AG09319 (cell line): ENCODE measurements at regions not wholly inside any gene's neighbourhood (a gene's known extent, or its start where the extent isn't known, plus 50 kb on each side); places are given as distances from the start of the nearest gene placed in this dataset.
A peak's percentile ranks its signal among the peaks of the same experiment; 100 is the strongest.

Experiments
- DNase-seq: peaks from one replicate; pipeline ENCODE4 v3.0.0-alpha.2; 2010; ENCODE audit warnings: low read depth; ENCODE audit errors: extremely low read depth
- TF ChIP-seq, protein P1 (sequence below): IDR thresholded peaks from 2 replicates; pipeline ENCODE4 v1.5.1; 2011; ENCODE audit warnings: low read depth, mild to moderate bottlenecking, inconsistent platforms, low read length, moderate library complexity

DNA sequence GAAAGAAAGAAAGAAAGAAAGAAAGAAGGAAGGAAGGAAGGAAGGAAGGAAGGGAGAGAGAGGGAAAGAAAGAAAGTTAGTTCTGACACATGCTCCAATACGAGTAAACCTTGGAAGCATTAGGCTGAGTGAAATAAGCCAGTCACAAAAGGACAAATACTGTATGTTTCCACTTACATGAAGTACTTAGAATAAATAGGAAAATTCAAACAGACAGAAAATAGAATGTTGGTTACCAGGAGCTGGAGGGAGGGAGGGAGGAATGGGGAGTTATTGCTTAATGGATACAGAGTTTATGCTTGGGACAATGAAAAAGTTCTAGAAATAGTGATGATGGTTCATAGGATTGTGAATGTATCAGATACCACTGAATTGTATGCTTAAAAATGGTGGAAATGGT is 75.2 kb upstream of the CDH4 start:
- no peak for DNase-seq
- TF ChIP-seq, protein P1, sequence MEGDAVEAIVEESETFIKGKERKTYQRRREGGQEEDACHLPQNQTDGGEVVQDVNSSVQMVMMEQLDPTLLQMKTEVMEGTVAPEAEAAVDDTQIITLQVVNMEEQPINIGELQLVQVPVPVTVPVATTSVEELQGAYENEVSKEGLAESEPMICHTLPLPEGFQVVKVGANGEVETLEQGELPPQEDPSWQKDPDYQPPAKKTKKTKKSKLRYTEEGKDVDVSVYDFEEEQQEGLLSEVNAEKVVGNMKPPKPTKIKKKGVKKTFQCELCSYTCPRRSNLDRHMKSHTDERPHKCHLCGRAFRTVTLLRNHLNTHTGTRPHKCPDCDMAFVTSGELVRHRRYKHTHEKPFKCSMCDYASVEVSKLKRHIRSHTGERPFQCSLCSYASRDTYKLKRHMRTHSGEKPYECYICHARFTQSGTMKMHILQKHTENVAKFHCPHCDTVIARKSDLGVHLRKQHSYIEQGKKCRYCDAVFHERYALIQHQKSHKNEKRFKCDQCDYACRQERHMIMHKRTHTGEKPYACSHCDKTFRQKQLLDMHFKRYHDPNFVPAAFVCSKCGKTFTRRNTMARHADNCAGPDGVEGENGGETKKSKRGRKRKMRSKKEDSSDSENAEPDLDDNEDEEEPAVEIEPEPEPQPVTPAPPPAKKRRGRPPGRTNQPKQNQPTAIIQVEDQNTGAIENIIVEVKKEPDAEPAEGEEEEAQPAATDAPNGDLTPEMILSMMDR, result no peak

DNA sequence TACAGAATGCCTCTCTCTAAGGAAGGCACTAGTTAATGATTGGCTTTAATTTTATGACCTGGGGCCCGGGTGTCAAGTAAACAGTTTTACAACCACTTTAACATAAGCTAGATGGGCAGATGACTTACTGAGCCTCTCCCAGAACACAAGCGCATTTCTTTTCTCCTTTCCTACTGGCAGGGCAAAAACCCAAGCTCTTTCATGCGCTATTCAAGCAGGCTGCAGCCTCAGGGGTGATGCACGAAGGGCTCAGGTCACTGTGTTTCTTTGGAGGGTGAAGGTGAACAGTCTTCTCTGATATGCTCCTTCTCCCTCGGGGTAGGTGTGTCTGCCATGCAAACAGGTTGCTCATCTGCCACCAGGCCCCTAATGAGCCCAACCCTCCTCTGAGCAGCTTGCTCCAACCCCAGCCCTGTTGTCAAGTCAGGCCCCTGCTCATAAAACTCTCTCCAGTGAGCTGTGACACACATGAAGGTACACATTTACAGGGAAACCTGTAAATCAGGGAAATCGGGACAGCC is 73.5 kb upstream of the CDH4 start:
- TF ChIP-seq, protein P1, result no peak

DNA sequence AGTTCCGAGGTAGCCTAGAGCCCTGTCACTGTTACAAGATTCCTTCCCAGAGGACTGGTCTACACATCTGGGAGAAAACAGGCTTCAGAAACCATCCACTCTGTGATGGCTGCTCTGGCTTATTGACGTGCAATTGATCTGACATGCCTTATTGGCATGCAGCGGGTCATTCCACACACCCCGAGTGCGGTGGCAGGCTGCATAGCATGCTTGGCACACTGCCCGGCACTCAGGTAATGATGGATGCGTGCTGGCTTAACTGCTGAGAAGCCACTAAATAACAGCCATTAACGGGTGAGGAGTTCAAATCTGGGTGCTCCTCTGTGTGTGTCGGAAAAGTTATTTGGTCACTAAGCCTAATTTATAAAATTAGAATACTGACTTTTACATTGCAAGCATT is 67.9 kb upstream of the CDH4 start:
- no peak for DNase-seq
- TF ChIP-seq, protein P1, result no peak

More for the DNA sequence above, 73.5 kb upstream of the CDH4 start:
- no peak for DNase-seq

DNA sequence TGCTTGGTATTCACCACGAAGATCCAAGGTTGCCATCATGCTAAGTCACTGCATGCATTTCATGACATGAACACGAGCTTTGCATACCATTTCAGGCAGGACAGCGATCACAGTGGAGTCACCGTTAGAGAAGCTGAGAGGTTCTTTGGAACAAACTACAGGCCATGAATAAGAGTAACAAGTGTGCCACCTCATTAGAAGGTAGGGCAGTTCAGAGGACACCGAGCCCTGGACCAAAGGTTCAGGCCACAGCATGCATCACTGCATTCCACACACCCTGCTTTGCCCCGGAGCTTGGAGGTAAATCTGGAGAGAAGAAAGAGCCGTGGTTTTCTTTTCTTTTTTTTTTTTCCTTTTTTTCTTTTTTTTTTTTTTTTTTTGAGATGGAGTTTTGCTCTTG is 66.9 kb upstream of the CDH4 start:
- no peak for DNase-seq
- TF ChIP-seq, protein P1, result no peak

DNA sequence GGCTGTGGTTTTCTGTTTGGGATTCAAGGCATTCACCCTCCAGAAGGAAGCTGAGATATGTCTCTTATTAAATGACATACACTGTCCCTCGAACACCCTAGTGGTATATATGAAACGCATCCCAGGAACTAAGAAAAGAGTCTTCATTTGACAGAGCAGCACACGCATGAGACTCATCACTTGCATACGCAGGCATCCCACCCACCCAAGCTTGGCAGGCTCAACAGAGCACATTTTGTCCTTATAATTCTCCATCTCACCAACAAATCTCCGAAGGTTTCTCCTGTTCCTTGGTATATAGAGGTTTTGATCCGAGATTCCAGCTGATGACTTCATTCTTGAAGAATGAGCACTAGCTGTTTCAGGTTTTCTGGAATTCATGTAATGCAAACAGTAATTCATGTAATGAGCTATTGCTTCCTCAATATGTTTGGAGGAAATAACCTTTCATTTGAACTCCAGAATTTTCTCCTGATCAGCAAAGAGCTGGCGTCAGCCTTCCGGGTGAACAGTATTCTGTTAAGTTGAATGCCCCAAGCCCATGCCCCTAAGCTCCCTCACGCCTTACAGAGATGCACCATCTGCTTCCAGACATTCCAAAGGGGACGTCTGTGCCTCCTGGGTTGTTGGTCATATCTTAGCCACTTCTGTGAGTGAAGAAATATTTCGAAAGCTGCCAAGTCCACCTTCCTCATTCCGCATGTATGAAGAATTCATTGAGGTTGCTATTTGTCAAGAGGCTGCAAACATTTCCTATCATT is 66.0 kb upstream of the CDH4 start:
- TF ChIP-seq, protein P1, result no peak
- peak; percentile 39 for DNase-seq

DNA sequence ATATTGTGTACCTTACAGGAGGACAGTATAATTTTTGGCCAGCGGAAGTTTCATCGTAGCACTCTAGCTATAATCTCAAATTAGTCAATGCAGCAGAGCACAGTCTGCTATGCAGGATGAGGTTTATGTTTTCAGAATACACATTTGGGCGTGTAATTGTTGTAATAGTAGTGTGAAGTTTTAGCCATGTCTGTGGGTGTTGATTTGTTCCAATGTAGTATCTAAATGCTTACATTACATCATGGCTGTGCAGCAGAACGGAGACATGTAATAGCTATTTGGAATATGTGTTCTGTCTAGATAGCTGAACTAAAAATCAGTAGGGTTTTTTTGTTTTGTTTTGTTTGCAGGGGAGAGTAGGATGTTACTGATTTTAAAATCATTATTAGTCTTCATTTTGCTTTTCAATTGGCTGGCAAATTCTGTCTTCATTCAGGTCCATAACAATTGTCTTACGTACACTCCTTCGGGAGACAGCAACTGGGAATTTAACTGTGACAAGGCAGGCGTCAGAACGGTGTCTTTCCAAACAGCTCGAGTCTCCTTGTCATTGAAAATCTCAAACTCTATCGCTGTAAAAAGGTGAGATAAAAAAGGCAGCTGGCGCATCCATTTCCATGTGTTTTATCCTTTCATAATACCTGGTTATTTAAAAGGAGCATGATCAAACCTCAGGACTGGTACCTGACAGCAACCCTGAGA is 65.1 kb upstream of the CDH4 start:
- TF ChIP-seq, protein P1, result no peak
- DNase-seq, result no peak

DNA sequence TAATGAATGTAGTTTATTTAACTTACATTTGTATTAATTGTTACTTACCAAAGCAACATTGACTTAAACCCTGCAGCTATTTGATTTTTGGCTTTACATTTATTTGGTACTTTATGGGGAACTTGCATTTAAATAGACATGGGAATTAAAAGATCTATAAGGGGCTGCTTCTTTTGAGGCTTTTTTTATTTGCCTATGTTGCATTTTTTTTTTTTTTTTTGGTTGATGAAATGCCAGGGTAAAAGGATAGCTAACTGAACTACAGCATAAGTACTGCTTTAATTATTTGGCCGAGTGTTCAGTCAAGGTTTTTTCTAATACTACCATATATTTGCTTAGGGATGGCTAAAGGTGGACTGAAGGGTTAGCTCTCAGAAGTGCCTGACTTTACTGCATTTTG is 62.5 kb upstream of the CDH4 start:
- TF ChIP-seq, protein P1, result no peak
- no peak for DNase-seq
